GM19467 (cell line): ENCODE measurements at regions not wholly inside any gene's neighbourhood (a gene's known extent, or its start where the extent isn't known, plus 50 kb on each side); places are given as distances from the start of the nearest gene placed in this dataset.
"Not testable (repeated sequence)": the region's sequence is repeated elsewhere in the genome, so short reads cannot be mapped to it uniquely, and the experiment has no call there.

Source experiments
- ATAC-seq: cut with Tn5 transposase; IDR thresholded peaks from one replicate; pipeline ENCODE4 v1.9.1; 2021; ENCODE audit warnings: mild to moderate bottlenecking, moderate library complexity; ENCODE audit not compliant: unreplicated experiment

DNA sequence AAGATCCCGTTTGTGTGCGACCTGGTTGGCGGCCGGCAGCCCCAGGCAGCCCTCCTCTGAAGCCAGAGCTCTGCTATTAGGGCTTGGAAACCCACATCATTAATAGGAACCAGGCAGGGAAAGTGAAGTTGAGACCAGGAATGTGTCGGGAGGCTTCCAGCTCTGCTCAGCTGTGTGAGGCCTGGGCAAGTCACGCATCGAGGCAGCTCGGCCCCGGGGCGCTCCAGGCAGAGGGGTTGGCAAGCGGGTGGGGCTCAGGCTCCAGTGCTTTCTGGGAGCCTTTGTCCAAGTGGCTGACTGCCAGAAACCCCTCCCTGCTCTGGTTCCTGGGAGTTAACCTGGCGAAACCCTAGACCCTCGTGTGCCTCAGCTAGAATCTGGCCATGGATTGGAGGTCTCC, 1151.7 kb downstream of the VRK1 start:
- no peak for ATAC-seq

DNA sequence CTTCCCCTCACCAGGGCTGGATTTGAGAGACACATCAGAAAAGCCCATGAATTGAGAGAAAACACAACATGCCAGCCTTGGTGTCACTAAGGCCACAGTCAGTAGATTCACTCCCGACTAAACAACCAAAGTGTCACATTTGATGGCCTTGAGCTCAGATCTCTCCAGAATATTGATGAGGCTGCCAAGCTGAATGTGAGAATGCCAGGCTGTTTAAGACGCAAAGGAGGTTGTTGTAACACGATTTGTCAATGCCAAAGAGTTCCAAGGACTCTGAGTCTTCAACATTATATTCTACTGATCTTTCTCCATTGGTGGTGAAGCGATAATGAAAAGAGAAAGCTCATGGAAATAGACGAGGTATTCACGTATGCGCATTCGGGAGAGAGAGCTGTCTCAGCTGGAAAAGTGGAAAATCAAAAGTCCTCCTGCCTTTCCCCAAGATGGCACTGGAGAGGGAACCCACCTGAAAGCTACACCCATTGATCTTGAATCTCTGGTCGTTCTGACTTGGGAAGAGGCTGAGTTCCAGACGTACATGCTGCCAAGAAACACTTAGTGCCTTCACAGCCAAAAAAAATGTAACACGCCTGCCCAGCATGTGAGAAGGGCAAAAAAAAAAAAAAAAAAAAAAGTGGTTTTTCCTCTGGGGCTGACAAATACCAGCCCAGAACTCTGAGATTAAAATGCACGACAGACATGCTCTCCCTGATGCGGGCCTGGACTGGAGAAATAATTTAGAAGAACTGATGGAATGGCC, 1159.6 kb downstream of the VRK1 start:
- ATAC-seq, result no peak

DNA sequence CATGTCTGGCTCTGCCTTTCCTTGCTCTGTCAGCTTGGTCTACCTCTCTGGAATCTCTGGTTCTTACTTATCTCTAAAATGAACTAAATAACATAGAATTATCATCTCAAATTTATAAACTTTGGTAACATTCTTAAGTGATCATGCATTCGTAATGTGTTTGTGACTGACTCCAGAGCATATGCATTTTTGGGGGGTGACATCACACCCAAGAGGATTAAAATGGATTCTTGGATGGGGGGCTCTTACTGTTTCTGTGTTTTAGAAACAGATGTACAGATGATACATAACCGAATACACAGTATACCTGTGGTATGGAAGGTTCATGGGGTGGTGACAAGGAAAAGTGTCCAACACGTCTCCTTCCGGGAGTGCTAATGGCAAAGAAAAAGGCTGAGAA, 1162.1 kb downstream of the VRK1 start:
- no peak for ATAC-seq

DNA sequence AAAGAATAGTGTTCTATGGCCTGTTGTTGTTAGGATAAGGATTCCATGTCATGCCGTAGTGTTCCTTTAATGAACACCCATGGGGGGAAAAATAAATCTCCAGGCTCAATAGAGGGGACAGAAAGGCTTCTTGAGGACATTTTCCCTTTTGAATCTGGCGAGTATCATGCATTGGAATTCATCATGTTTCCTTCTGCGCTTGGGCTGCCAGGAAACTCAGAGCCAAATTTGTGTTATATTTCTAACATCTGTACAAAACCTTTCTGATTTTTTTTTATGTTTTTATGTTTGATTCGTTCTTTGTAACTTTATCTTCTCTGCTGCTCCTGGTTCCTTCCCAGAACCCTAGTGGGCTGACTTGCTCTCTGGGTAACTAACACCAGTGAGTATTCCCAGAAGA, 1163.3 kb downstream of the VRK1 start:
- ATAC-seq, result no peak

DNA sequence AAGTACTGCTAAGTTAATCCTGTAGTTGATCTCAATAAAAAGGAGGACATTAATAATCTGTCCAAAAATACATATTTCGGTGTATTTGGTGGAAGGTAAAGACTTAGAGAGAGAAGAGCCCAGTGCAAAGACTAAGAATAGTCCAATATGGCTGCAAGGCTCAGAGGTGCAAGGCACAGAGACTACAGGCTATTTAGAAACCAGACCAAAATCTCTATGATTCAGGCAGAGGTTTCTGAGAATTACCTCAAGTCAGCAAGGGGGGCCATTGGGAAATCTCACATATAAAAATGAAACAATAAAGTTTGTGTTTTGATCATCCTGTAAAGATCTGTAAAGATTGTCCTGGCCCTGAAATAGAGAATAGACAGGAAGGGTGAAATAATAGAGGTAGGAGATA, 1173.0 kb downstream of the VRK1 start:
- no peak for ATAC-seq

DNA sequence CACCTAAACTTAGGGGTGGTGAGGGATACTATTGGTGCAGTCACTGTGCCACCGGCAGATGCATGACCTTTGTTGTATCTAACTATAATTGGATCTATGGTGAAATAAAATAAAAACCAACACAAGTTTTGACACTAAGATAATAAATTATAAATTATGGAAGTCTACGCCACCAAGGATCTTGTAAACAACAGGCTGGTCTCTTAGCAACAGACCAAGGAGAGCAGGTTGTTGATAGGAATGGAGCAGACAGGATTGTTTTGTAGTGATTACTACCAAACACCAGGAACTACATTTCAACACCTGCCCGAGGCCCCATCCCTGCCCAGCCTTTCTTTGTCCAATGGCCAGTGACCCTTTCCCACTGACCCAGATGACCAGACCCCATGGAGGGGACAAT, 1178.0 kb downstream of the VRK1 start:
- ATAC-seq, result no peak

DNA sequence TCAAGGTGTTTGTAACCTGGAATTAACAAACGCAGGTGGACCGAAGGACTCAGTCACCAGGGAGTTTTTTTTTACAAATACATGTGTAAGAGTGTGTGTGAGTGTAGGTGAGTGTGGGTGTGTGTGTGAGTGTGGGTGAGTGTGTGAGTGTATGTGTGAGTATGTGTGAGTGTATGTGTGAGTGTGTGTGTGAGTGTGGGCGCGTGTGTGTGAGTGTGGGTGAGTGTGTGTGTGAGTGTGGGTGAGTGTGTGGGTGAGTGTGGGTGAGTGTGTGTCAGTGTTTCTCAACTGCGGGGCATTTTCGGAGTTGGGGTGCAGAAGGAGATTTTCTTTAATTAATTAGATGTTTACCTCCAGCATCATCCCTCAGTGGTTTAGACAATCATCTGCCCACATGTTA, 1178.8 kb downstream of the VRK1 start:
- ATAC-seq, result no peak

DNA sequence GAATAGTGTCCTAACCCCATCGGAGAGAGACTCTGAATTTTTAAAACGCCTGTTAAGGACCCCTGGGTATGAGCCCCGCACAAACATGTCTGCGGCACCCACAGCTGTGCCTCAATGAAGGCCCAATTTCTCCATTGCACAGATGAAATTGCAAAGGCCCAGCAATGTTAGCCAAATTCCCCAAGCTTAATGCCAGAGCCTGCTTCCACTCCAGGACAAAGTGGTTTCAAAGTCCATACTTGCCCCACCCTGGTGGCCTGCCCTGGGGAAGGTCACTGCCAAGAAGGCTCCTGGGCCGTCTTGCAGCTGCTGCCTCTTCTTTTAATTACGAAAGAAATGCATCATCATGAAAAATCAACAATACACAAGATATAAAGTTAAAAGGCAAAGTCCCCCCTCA, 1179.7 kb downstream of the VRK1 start:
- no peak for ATAC-seq

DNA sequence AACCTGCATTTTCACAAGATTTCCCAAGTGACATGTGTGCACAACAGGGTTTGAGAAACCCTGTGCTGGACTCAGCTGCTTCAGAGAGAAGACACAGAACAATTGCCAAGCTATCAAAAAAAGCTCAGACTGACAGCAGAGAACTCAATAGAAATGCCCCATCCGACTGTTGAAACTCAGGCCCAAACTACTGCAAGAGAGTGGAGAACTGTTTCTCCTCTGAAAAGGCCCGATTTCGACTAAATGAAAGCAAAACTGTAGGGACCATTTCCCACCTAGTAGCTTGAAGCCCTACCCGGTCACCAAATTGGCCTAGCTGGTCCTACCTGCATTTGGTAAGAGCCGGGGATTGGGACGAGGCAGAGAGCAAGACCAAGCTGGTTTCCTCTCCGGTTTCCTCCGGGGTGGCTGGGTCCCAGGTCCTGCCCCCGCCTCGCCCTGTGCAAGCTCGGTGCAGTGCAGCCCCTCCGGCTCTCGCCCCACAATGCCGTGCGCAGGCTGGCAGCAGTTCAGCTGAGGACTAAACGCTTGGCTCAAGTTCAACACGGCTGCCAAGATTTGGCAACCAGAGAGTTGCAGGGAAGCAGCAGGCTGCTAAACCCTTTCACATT, 1180.6 kb downstream of the VRK1 start:
- ATAC-seq, result no peak

DNA sequence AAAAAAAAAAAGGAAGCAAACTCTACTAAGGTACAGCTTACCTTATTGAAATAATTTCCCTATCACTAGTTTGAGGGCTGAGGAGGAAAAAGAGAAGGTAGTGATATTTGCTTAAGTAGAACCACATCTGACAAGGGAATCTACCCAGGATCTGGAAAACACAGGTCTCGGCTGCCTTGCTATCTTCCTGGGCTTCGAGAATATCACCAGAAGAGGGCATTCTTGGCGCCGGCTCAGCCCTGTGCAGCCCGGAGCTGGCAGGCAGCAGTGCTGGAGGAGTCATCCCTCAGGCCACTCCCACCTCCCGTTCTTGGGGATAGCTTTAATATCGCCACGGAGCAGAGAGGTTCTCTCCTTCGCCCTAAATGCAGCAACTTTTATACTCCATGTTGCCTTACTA, 1181.2 kb downstream of the VRK1 start:
- no peak for ATAC-seq

DNA sequence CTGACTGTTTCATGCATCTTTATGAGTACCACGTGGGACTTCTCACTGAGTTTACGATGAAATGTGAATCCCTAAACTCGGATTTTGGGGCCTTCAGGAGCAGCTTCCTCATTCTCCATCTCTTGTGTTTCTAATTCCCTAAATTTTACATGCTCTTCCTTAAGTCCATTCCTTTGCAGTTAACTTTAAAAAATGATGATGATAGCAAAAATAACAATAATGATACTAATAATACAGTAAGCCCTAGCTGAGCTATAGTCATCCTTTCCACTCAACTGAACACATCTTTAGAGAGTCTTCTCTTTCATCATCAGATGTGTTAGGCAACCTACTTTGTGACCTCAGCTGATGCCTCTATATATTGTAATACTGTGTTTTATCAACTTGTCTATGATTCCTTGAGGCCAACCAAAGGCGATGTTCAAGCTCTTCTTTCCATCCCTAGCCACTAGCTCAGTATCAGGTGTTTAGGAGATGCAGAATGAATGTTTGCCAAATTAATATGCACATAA, 1196.4 kb downstream of the VRK1 start:
- no peak for ATAC-seq

DNA sequence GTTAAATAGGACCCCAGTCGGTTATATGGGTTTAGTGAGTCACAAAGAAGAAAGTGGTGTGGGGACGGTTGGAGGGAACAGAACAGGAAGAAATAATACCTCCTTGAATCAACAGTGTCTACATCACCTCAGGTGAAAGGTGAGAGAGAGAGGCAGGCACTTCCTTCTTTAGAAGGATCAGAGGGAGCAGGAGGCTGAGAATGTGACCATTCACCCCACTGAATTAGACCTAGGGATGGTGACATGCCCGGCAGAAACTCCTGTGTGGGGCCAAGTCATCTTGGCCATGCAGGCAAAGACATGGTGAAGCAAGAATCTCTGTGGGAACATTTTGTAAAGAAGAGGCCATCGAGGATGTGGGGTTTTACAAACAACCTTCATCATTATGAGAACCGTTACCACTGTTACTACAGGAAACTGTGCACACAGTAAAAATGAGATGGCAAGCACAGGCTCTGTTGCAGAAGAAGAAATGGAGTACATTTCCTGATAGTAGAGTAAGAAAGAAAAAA, 1196.9 kb downstream of the VRK1 start:
- no peak for ATAC-seq

DNA sequence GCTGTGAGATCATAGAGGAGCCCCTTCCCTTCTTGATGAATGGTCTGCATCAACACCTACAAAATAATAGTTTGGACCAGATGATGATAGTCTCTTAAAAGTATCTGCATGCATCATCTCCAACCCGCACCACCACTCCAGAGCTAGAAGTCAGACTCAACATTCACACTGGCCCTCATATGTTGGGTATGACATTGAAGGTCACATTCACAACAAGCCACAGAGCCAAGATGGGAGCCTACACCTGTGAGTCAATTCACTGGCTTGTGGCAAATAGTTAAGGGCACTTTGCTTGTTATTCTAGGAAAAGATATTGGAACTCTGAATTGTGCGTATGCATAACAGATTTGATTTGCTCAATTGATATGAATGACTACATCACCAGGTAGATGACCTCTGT, 1197.9 kb downstream of the VRK1 start:
- no peak for ATAC-seq

DNA sequence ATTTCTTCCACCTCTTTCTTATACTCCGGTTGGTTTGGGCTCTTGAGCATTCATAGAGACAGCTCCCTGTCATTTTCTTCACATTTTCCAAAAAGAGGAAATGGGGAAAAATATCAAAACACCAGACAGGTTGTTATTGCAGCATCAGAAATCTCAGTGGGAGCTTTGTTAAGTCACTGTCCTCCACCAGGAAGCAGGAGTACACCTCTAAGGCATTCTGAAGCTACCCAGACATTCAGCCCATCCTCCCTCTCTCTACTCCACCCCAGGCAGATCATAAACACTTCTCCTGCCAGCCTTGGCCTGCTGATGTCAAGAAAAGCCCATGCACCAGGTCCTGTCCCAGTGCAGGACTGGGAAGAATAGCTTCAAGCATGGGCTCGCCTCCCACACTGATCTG, 1198.3 kb downstream of the VRK1 start:
- no peak for ATAC-seq

DNA sequence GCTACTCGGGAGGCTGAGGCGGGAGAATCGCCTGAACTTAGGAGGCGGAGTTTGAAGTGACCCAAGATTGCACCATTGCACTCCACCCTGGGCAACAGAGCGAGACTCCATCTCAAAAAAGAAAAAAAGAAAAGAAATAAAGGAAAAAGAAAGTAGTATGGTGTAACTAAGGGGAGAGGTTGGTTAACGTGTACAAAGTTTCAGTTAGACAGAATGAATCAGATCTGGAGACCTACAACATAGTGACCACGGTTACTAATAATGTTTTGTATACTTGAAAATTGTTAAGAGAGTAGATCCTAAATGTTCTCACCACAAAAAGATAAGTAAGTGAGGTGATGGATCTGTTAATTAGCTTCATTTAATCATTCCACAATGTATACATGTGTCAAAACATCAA, 1208.8 kb downstream of the VRK1 start:
- ATAC-seq, result no peak

DNA sequence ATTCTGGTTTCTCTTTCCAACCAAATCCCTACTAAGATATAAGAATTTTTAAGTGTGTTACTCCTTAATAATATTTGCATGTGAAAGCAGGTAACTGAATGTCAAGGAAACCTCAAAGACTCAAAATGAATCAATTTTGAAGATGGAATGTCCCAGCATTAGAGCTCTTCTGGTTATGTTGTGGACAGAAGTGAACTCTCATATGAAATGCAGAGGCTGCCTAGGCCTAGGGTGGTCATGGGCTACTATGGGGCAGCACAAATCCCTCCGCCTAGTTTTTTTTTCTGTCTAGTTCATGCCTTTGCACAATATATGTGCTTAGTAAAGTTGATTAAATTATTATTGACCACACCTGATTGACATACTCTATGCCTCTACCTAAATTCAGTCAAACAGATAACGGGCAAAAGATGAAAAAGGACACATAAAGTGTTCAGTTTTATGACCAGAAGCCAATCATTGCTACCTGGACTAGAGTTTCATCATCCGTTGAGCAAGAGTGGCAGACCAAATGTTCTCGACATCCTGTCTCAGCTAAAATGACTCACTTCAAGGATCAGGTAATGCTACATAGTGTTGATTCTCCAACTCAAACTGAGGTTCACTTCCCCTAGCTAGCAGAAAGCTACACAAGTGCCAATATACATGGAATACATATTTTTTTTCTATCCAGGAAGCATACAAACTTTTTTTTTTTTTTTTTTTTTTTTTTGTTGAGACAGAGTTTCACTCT, 1211.4 kb downstream of the VRK1 start:
- no peak for ATAC-seq

DNA sequence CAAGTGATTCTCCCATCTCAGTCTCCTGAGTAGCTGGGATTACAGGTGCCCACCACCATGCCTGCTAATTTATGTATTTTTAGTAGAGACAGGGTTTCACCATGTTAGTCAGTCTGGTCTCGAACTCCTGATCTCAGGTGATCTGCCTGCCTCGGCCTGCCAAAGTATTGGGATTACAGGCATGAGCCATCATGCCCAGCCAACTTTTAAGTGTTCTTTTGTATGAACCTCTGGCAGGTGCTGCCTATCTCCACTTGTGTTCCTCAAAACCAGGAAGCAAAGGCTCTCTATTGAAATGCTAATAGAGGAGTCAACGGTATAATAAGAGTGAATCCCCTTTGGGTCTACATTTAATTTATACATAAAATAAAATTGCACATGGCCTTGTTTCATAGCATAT, 1212.0 kb downstream of the VRK1 start:
- ATAC-seq, result not testable (repeated sequence)

DNA sequence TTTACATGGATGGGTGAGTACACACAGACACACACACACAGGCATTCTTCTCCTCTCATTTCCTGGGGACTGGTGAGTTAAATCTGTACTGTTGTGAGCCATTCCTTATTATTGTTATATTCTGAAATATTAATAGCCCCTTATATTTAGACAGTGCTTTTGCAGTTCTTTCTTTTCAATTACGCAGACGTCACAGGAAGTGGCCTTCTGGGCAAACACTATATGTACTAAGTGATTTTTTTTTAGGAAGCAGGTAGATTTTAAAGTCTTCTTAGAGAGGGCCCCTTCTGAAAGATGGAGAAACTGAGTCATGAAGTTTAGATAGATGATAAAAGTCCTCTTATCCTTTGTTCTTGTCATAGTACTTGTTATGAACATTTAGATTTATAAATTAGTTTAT, 1213.6 kb downstream of the VRK1 start:
- ATAC-seq, result no peak

DNA sequence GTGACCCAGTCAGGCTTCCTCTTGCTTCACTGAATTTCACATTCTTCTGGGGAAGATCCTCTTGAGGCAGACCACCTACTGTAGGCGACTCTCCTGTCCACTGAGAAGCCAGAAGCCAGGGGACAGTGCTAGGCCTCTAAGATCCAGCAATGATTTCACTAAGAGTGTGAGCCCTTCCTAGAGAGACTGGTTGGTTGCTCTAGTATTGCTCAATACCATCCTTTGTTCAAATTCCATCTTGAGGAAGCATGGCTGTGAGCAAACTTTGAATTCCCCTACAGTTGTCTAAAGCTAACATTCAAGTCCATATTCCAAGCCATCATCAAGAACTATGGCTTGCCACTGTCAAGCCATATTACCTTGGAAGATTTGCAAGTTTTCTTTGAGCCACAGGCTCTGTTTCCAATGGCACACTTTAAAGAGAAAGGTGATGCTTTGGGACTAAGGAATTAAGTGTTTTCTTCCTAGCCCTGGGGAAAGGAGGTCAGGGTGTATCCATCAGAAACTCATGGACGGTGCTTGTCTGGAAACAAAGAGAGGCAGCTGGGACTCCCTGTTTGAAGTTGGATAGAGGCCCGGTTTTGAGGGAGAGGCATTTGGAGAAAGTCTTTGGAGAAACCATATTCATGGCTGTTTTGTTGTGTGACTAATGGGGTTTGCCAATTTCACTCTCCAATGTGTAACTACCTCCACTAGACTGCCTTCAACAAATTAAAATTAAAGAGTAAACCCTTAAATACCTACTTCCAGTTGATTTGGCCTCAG, 1217.9 kb downstream of the VRK1 start:
- no peak for ATAC-seq

DNA sequence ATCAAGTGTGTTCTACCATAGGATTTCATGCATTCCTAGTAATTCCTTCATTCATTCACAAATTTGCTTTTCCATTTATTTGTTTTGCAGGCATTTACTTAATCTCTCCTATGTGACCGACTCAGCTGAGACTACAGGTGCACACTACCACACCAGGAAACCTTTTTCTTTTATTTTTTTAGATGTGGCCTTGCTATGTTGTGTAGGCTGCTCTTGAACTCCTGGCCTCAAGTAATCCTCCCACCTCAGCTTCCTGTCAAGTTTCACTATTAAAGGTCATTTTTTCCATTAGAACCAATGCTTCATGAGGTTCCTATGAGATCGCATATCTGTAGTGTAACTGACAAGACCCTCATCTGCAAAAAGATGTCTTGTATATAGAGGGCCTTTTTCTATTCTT, 1218.7 kb downstream of the VRK1 start:
- no peak for ATAC-seq

DNA sequence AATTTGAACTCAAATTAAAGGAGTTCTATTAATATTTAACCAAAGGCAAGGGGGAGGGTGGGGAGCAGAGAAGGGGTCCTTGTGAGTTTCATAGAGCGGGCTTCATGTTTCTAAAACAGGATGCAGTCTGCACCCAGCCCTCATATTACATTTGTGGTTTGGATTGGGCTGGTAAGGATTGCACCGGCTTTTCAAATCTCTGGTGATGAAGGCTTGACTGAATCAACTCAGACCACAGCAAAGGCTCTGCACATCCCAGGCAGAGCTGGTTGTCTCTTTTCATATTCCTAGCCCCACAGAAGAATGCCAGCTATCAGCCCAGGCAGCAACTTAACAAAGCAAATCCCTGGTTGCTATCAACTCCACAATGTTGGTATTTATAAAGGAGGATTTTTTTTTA, 1221.4 kb downstream of the VRK1 start:
- ATAC-seq, result no peak
